ENCODE measurements at regions not wholly inside any gene's neighbourhood (a gene's known extent, or its start where the extent isn't known, plus 50 kb on each side); places are given as distances from the start of the nearest gene placed in this dataset.
A peak's percentile ranks its signal among the peaks of the same experiment; 100 is the strongest.
"Not testable (repeated sequence)": the region's sequence is repeated elsewhere in the genome, so short reads cannot be mapped to it uniquely, and the experiment has no call there.

GRCh38 chr4:146124023-146124680 lies 51.4 kb upstream of the LSM6 start:
- no peak for DNase-seq

GRCh38 chr4:146123231-146123630 lies 52.3 kb upstream of the LSM6 start:
- DNase-seq = no peak

- DNase-seq = no peak
Measured at GRCh38 chr4:146122398-146122797, 53.1 kb upstream of the LSM6 start.

- no peak for DNase-seq
Measured at GRCh38 chr4:146121757-146122156, 53.8 kb upstream of the LSM6 start.

- no peak for DNase-seq
Measured at GRCh38 chr4:146119845-146120404, 55.6 kb upstream of the LSM6 start.

GRCh38 chr4:146114066-146114465 lies 61.5 kb upstream of the LSM6 start:
- no peak for DNase-seq

- DNase-seq = no peak
Measured at GRCh38 chr4:146113171-146113570, 62.3 kb upstream of the LSM6 start.

- no peak for DNase-seq
Measured at GRCh38 chr4:146112389-146112788, 63.1 kb upstream of the LSM6 start.

- DNase-seq = no peak
Measured at GRCh38 chr4:146110871-146111485, 64.5 kb upstream of the LSM6 start.

- no peak for DNase-seq
Measured at GRCh38 chr4:146108756-146109155, 66.8 kb upstream of the LSM6 start.

GRCh38 chr4:146107587-146108240 lies 67.8 kb upstream of the LSM6 start:
- DNase-seq = no peak

GRCh38 chr4:146105464-146105863 lies 70.1 kb upstream of the LSM6 start:
- DNase-seq = no peak

- DNase-seq = no peak
Measured at GRCh38 chr4:146104541-146104940, 71.0 kb upstream of the LSM6 start.

- DNase-seq = not testable (repeated sequence)
Measured at GRCh38 chr4:146104052-146104451, 71.5 kb upstream of the LSM6 start.

- DNase-seq = no peak
Measured at GRCh38 chr4:146099585-146099984, 75.9 kb upstream of the LSM6 start.

GRCh38 chr4:146098978-146099377 lies 76.5 kb upstream of the LSM6 start:
- no peak for DNase-seq

- DNase-seq = no peak
Measured at GRCh38 chr4:146098397-146098796, 77.1 kb upstream of the LSM6 start.

- DNase-seq = no peak
Measured at GRCh38 chr4:146096371-146096770, 79.1 kb upstream of the LSM6 start.

GRCh38 chr4:146095860-146096259 lies 79.7 kb upstream of the LSM6 start:
- no peak for DNase-seq

GRCh38 chr4:146095091-146095690 lies 80.3 kb upstream of the LSM6 start:
- peak; percentile 57 for DNase-seq

- no peak for DNase-seq
Measured at GRCh38 chr4:146088690-146089089, 86.8 kb upstream of the LSM6 start.

- no peak for DNase-seq
Measured at GRCh38 chr4:146087856-146088255, 87.7 kb upstream of the LSM6 start.

- DNase-seq = no peak
Measured at GRCh38 chr4:146076081-146076480, 99.4 kb upstream of the LSM6 start.

GRCh38 chr4:146073517-146073916 lies 102.0 kb upstream of the LSM6 start:
- no peak for DNase-seq
